ENCODE measurements at regions not wholly inside any gene's neighbourhood (a gene's known extent, or its start where the extent isn't known, plus 50 kb on each side); places are given as distances from the start of the nearest gene placed in this dataset.

DNA sequence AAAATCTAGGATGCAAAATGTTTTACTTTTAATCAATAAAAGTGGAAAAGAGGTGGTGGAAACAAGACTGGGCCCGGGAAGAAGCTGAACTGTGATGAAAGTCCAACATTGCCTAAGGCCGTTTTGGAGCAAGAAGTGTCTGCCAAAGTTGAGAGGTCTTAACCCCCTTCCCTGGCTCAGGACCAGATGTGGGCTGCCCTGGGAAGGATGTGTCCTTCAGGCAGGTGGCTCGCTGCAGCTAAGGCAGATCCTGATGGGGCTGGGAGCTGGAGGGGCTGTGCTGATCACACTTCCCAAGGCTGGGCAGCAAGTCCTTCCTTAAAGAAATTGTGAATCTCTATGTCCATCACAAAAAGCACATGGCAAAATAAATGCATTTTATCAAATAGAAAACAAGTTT is 581.6 kb downstream of the GALC start:
- no peak for FAIRE-seq
- dilution Hi-C loops (cut with MboI; ENCODE audit: extremely low pct_ligation_motif_present, low sequenced_read_pairs) = no loop called here

GRCh38 chr14:87409393-87409792 is 583.6 kb downstream of the GALC start:
- Histone ChIP-seq H3K27ac (ENCODE audit: insufficient read depth, low read depth, low read length) (no peak overlapping the region), H3K4me1 (ENCODE audit: control insufficient read depth, extremely low read depth, insufficient read depth, low read length) (no peaks in the 10 kb centered on the region), H2AFZ (ENCODE audit: low read depth, low read length) (no peak overlapping the region), H3K4me2 (ENCODE audit: insufficient read depth, low read length) (no peak overlapping the region), H3K79me2 (ENCODE audit: control insufficient read depth, insufficient read depth, low read length) (no peaks in the 10 kb centered on the region), H3K9me1 (replicated peaks; ENCODE audit: control insufficient read depth, extremely low read depth, insufficient read depth, low read length) (no peaks in the 10 kb centered on the region), H3K27me3 (ENCODE audit: control insufficient read depth in 2 of 2, insufficient read depth in 2 of 2, low read length in 2 of 2) (no peaks in the 10 kb centered on the region), H3K36me3 (ENCODE audit: control insufficient read depth in 2 of 2, extremely low read depth in 1 of 2, insufficient read depth in 2 of 2, low read length in 2 of 2) (no peaks in the 10 kb centered on the region), H3K9ac (replicated peaks; ENCODE audit: extremely low read depth, insufficient read depth, low read length) (no peak overlapping the region), H3K9me3 (replicated peaks; ENCODE audit: control insufficient read depth, insufficient read depth, low read length) (peaks cover 2% of the 10 kb centered on the region), H3K4me3 (replicated peaks in 1 of 3; ENCODE audit: insufficient read depth in 1 of 3, low read depth in 1 of 3, low read length in 3 of 3) (no peak overlapping the region), H4K20me1 (replicated peaks; ENCODE audit: control insufficient read depth, extremely low read depth, insufficient read depth, low read length) (no peaks in the 10 kb centered on the region)
- no peak for FAIRE-seq
- intact Hi-C loops (cut with micrococcal nuclease) (no loop called here), dilution Hi-C loops (cut with MboI; ENCODE audit: extremely low pct_ligation_motif_present, low sequenced_read_pairs) (no loop called here)
- no peak for DNase-seq (ENCODE audit: low read depth, low spot score)
- no TSS peak for BruUV-seq (replicated peaks)
- ChIA-PET POLR2A (no interaction called here), CTCF (no interaction called here)
- TF ChIP-seq GATA2 (IDR thresholded peaks at IDR 0.05; ENCODE audit: insufficient read depth, insufficient read length, low read depth, low read length) (no peak), CTCF (IDR thresholded peaks at IDR 0.05; ENCODE audit: extremely low read depth in 1 of 2, insufficient read depth in 1 of 2, low read depth in 1 of 2, low read length in 2 of 2) (no peak), MYC (IDR thresholded peaks at IDR 0.05; ENCODE audit: low read depth, low read length) (no peak), MAX (IDR thresholded peaks at IDR 0.05; ENCODE audit: insufficient read depth, insufficient read length) (no peak), FOS (IDR thresholded peaks at IDR 0.05; ENCODE audit: borderline replicate concordance, insufficient read depth, low read length) (no peak), POLR2AphosphoS5 (IDR thresholded peaks at IDR 0.05; ENCODE audit: insufficient read depth, low read depth, low read length) (no peak), POLR2A (IDR thresholded peaks at IDR 0.05; ENCODE audit: low read depth, low read length) (no peak), EZH2 (IDR thresholded peaks at IDR 0.05; ENCODE audit: borderline replicate concordance, low read depth, low read length, severe bottlenecking) (no peak), JUN (IDR thresholded peaks at IDR 0.05; ENCODE audit: borderline replicate concordance, insufficient read depth, insufficient read length, low read depth) (no peak)

More for the DNA sequence above, 581.6 kb downstream of the GALC start:
- H3K36me3 ChIP-seq (ENCODE audit: control insufficient read depth in 2 of 2, extremely low read depth in 1 of 2, insufficient read depth in 2 of 2, low read length in 2 of 2) = no peaks in the 10 kb centered on the region
- no peaks in the 10 kb centered on the region for H3K27me3 ChIP-seq (ENCODE audit: control insufficient read depth in 2 of 2, insufficient read depth in 2 of 2, low read length in 2 of 2)
- H3K9ac ChIP-seq (replicated peaks; ENCODE audit: extremely low read depth, insufficient read depth, low read length) = no peak overlapping the region
- ChIA-PET POLR2A (no interaction called here), CTCF (interaction anchor here (1.1 kb wide), 1 partner anchor 10 kb away, joined by 3 read pairs; no protein-coding TSS in a partner anchor)
- intact Hi-C loops (cut with micrococcal nuclease) = no loop called here
- H4K20me1 ChIP-seq (replicated peaks; ENCODE audit: control insufficient read depth, extremely low read depth, insufficient read depth, low read length) = no peaks in the 10 kb centered on the region
- DNase-seq (ENCODE audit: low read depth, low spot score) = no peak
- TF ChIP-seq POLR2AphosphoS5 (IDR thresholded peaks at IDR 0.05; ENCODE audit: insufficient read depth, low read depth, low read length) (no peak), FOS (IDR thresholded peaks at IDR 0.05; ENCODE audit: borderline replicate concordance, insufficient read depth, low read length) (no peak), MAX (IDR thresholded peaks at IDR 0.05; ENCODE audit: insufficient read depth, insufficient read length) (no peak), MYC (IDR thresholded peaks at IDR 0.05; ENCODE audit: low read depth, low read length) (no peak), POLR2A (IDR thresholded peaks at IDR 0.05; ENCODE audit: low read depth, low read length) (no peak), GATA2 (IDR thresholded peaks at IDR 0.05; ENCODE audit: insufficient read depth, insufficient read length, low read depth, low read length) (no peak), JUN (IDR thresholded peaks at IDR 0.05; ENCODE audit: borderline replicate concordance, insufficient read depth, insufficient read length, low read depth) (no peak), EZH2 (IDR thresholded peaks at IDR 0.05; ENCODE audit: borderline replicate concordance, low read depth, low read length, severe bottlenecking) (no peak)
- BruUV-seq (replicated peaks) = no TSS peak
- no peaks in the 10 kb centered on the region for H3K9me1 ChIP-seq (replicated peaks; ENCODE audit: control insufficient read depth, extremely low read depth, insufficient read depth, low read length)
- no peak overlapping the region for H3K4me3 ChIP-seq (replicated peaks in 1 of 3; ENCODE audit: insufficient read depth in 1 of 3, low read depth in 1 of 3, low read length in 3 of 3)
- H3K27ac ChIP-seq (ENCODE audit: insufficient read depth, low read depth, low read length) = no peak overlapping the region
- no peak overlapping the region for H2AFZ ChIP-seq (ENCODE audit: low read depth, low read length)
- no peak overlapping the region for H3K4me2 ChIP-seq (ENCODE audit: insufficient read depth, low read length)
- no peaks in the 10 kb centered on the region for H3K79me2 ChIP-seq (ENCODE audit: control insufficient read depth, insufficient read depth, low read length)
- no peaks in the 10 kb centered on the region for H3K4me1 ChIP-seq (ENCODE audit: control insufficient read depth, extremely low read depth, insufficient read depth, low read length)
- H3K9me3 ChIP-seq (replicated peaks; ENCODE audit: control insufficient read depth, insufficient read depth, low read length) = peaks cover 2% of the 10 kb centered on the region
